ENCODE measurements at regions not wholly inside any gene's neighbourhood (a gene's known extent, or its start where the extent isn't known, plus 50 kb on each side); places are given as distances from the start of the nearest gene placed in this dataset.

DNA sequence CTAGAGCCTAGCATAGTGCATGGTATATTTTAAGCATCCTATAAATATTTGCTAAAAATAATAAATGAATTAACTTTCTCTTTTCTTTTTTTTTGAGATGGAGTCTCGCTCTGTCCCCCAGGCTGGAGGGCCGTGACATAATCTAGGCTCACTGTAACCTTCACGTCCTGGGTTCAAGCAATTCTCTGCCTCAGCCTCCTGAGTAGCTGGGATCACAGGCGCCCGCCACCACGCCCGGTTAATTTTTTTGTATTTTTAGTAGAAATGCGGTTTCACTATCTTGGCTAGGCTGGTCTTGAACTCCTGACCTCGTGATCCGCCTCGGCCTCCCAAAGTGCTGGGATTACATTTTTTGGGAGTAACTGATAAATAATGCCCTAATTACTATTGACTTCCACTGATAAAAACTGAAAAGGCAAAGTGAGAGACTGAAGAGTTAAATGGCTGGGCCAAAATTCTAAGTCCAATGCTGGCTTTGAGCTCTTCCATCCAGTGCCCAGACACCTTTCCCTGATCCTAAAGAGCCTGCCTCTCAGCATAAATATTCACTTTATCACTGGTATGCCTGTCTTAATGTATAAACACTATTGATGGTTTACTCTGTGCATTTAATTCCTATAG, 213.0 kb upstream of the KRR1 start:
- no peak for DNase-seq (ENCODE audit: low read depth)

GRCh38 chr12:75722714-75723200, 211.3 kb upstream of the KRR1 start:
- DNase-seq (ENCODE audit: low read depth): peak; percentile 87

GRCh38 chr12:75721796-75722195, 210.4 kb upstream of the KRR1 start:
- DNase-seq (ENCODE audit: low read depth): no peak

DNA sequence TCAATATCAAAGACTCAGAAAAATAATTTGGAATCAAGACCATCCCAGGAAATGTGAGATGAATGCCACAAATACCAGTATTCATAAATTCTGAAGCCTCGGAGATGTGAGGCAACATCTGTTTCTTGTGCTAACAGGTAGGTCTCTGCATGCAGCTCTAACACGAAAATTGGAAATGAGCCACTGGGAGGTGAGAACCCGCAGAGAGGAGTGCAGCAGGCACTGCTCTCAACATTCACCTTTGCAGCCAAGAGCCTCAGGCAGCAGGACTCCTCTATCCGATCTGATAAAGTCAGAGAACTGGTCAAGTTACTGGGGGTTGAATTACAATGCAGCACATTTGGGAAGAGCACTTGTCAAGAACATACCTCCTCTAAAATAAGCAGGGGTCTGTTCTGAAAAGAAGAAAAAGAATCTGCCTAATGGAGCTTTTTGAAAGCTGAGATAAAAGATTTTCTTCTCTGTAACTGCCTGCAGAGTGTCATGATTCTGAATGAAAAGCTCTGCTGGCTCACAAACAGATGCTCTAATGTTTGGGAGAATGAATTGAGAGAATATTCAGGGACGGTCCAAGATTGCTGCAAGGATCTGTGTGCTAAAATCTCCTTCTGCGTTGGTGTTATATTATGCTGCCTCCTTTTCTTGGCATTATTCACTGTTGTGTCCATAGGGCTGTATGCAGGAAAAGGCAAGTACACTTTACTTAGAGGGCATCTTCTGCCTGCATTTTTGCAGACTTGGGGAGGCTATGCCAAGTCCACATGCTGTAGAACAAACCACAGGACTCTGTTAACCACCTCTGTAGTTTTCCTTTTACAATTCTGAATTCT, 209.6 kb upstream of the KRR1 start:
- no peak for DNase-seq (ENCODE audit: low read depth)

DNA sequence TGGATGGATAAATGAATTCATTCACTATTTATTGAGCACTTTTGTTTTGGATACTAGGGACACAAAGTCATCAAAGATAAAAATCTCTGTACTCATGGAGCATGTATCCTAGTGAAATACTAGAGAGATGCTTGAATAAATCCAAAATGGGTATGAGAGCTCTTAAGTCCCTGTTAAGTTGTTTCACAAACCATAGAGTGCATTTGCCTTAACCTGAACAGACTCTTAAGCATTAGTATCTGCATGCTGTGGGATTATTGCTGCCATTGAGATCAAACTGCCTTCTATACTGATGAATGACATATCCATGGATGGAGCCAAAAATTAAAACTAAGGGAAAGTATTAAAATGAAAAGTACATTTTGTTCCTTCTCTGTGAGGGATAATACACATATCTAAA, 206.5 kb upstream of the KRR1 start:
- no peak for DNase-seq (ENCODE audit: low read depth)

DNA sequence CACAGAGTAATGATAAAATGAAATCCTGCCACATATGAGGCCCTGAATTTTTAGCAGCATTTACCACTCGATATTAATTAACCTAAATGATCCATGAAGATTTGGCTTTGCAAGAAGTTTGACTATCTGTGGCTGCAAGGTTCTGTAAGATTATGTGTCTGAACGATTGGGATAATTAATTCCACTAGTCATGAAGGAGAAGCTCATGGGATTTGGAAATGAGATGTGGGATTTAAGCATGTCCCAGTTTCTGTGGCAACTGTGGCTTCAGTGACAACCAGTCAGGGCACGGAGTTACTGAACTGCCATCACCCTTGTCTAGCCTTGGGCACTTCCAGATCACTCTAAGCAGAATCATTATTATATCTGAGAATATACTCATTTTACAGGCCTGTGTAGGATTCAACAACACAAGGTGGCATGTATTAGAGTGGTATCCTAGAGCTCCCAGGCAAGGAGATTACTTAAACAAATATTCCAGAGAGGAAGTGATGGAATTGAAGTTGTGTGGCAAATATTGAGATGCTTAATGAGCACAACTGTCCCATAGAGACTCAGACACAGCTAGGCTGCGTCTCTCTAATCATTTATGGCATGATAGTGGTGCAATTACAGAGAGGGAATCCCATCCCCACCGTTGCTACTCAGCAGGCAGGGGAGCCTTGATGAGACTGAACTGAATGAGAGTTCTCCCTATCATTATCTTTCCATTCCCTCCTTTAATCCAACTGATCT, 205.0 kb upstream of the KRR1 start:
- DNase-seq (ENCODE audit: low read depth): no peak

- DNase-seq (ENCODE audit: low read depth): no peak
Measured at GRCh38 chr12:75715682-75716081, 204.3 kb upstream of the KRR1 start.

DNA sequence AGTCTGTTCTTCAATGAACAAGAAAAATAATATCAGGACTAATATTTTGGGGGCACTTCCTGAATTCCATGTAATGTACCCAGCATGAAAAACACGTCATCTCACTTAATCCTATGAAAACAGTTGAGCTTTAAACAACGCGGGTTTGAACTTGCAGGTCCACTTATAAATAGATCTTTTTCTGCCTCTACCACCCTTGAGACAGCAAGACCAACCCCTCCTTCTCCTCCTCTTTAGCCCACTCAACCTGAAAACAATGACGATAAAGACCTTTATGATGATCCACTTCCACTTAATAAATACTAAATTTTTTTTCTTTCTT, 203.9 kb upstream of the KRR1 start:
- DNase-seq (ENCODE audit: low read depth): no peak

DNA sequence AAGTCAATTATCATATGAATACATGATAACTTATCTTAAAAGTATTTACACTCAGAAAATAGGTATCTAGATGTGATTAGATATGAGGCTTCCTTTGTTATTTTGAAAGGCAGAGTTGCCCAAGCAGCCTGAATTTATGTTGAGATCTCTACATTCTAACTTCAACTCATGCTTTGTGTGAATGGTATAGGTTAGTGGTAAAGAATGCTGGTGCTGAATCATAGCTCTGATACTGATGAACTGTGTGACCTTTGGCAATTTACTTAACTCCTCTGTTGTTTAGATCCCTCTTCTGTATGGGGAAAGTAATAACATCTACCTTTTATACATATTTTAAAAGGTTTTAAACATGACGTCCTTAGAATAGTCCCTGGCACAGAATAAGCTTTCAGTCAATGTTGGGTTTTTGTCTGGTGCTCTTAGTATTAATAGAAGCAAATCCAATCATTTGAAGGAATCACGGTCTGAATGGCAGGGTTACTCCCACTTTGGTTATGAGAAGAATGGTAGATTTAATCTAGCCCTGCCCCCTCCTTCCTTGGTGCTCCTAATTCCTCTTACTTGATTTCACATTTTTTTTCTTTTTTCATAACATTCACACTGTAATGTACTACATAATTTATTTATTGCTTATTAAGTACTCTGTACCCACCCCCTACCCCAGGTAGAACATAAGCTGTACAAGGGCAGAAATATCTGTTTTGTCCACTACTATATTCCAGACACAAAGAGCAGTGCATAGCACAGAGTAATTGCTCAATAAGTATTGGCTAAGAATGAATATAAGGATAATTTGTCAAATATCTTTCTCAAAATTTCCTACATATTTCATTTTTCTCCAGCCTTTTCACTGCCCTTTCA, 203.3 kb upstream of the KRR1 start:
- DNase-seq (ENCODE audit: low read depth): no peak

DNA sequence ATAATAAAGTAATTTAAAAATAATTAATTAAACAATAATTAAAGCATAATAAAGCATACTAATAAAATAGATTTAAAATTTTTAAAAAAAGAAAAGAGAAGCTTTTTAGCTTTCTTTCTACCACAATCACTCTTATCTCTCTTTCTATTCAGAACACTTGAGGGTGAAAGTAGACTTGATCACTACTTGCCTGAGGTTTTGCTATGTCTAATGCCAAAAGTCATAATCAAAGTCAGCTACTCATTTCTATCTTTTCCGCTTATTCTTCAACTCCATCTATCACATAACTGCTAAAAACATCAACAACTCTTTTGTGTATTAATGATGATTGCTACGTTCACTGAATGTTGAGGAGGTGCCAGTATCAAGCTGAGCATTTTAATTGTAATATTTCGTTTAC, 202.0 kb upstream of the KRR1 start:
- no peak for DNase-seq (ENCODE audit: low read depth)

- no peak for DNase-seq (ENCODE audit: low read depth)
Measured at GRCh38 chr12:75712223-75712622, 200.8 kb upstream of the KRR1 start.

DNA sequence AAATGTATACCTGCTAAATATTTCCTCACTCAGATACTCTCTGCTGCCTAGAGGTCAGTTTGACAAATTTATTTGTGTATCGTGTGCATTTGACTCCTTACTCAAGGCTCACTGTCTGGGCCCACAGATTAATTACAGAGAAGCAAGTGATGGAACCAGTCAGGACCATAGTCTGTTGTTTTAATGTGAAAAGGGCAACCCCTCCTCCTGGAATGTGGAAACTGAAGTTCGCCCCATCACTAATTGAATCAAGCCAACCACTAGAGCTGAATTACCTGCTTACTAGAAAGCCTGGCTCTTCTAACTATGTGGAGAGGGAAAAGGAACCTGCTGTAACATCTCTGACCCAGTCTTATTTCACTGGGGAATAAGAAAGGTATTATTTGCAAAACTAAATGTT, 199.9 kb upstream of the KRR1 start:
- no peak for DNase-seq (ENCODE audit: low read depth)

DNA sequence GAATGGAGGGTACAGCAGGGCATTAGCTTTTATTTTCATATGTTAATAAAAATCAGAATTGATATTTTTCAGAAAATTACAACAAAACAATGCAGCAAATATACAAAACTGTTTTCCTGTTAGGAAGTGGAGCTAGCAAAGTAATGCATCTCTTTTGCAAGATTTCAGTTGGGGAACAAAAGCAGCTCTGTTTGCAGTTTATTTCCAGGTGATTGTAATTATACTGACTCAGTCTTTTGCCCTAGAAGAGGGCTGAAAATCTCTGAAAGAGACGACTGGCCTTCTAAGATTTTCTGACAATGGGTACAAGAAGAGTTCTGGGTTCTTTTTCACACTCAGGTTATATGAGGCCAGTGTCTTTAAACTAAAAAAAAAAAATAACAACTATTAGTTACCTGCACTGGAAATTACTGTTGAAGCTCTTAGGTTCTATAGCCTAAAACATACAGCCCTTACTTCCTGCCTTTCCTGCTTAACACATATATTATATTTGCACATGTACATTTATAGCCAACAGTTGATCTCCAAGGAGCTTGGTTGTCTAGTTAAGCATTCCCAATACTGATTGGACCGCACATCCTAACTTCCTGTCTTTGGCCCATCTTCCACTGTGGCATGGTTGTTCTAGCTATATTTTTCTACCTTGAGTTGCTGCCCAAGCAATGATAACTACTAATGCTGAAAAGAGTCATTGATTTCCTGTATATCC, 199.1 kb upstream of the KRR1 start:
- DNase-seq (ENCODE audit: low read depth): no peak

GRCh38 chr12:75709503-75709902, 198.1 kb upstream of the KRR1 start:
- no peak for DNase-seq (ENCODE audit: low read depth)

DNA sequence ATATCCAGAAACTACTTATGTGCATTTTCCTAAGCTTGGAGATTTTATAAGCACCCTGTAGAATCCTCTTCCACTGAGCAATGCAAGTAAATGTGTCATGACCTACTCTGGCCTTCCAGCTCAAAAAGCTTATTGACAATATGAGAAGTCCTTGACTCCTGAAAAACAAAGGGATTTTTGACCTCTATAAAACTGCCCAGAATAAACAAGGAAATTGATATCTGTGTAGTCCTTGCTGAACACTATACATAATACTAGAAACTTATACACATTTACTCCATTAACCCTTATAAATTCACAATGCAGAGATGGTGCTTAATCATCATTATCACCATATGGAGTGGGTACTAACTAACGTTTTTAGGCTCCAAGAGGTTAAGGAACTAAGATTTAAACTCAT, 197.4 kb upstream of the KRR1 start:
- no peak for DNase-seq (ENCODE audit: low read depth)

DNA sequence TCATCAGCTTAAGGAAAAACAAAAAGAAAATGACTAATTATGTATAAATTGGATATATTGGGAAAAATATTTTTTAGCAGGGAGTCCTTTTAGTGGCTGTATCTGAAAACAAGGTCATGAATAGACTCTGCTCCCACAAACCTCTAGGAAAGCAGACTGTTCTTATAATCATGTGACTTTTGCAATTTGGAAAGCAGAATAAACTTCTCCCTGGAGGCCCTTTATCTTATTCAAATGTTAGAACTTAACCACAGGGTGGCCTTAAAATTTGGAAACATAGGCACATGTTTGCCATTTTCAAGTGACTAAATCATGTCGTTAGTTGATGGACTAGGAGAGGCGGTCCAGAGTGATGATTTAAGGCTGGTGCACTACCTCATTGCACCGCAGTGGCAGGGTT, 196.6 kb upstream of the KRR1 start:
- no peak for DNase-seq (ENCODE audit: low read depth)

DNA sequence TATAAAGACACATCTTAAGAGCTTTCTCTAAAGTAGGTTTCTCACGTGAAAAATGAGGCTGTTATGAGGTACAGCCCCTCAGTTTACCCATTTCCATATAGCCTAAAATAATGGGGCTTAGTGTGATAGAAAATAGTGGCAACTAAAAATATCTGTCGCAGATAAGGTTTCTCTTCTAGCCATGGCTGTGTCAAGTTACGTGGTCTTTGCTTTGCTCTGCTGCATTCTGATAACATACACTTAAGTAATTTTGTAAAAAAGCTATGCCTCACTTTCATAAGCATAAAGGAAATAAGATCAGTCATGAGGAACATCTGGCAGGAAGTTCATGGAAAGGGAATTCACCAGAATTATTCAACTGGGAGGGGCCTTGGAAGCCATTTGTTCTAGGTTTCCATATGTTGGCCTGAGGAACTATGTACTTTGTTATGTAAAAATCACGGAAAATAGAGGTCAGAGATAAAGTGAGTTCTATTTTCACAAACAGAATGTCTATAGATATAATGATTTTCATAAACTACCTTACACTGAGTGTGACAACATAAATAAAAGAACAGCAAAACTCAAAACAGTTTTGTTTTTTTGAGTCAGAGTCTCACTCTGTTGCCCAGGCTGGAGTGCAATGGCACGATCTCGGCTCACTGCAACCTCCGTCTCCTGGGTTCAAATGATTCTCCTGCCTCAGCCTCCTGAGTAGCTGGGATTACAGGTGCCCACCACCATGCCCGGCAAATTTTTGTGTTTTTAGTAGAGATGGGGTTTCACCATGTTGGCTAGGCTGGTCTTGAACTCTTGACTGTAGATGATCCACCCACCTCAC, 195.6 kb upstream of the KRR1 start:
- DNase-seq (ENCODE audit: low read depth): peak; percentile 81

DNA sequence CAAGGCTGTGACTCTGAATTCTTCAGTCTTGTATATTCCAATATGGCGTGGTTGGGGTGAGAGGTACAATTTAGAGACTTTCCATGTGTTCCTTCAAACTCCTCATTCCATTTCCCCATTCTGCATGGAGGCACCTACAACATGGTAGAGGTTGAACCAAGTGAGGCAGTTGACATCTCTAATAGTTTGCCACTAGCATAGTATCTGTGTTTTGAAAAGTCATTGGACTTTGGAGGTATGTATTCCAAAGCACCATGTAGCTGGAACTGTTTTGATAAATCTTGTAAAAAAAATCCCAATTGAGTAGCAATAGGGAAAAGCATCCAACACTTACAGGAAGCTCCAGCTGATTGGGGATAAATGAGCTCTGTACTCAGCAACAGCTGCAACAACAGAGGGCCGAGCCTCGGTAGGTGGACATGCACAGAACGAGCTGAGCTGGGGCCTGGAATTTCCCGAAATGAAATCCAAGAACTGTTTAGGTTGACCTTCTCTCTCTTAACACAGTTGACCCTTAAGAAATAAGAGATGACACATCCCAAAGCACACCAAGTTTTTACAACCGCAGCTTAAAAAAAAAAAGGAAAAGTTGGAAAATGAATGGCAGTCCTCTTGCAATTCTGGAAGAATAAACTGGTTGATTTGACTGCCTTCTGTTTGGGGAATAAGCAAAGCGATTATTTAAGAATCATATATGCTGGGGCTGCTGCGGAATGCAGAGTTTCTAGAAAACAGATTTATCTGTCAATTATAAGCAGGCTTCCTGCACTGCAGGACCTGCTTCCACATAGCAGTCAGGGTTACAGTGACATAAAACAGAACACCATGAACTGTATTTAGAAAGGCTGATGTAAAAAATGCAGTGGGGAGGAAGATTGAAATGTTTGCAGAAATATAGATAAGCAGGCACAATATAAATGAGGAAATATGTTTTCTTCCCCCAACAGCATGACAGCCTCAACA, 194.6 kb upstream of the KRR1 start:
- DNase-seq (ENCODE audit: low read depth): peak; percentile 94

GRCh38 chr12:75704664-75705063, 193.3 kb upstream of the KRR1 start:
- DNase-seq (ENCODE audit: low read depth): no peak

All from HS-5 (cell line).